ENCODE measurements at regions not wholly inside any gene's neighbourhood (a gene's known extent, or its start where the extent isn't known, plus 50 kb on each side); places are given as distances from the start of the nearest gene placed in this dataset.

DNA sequence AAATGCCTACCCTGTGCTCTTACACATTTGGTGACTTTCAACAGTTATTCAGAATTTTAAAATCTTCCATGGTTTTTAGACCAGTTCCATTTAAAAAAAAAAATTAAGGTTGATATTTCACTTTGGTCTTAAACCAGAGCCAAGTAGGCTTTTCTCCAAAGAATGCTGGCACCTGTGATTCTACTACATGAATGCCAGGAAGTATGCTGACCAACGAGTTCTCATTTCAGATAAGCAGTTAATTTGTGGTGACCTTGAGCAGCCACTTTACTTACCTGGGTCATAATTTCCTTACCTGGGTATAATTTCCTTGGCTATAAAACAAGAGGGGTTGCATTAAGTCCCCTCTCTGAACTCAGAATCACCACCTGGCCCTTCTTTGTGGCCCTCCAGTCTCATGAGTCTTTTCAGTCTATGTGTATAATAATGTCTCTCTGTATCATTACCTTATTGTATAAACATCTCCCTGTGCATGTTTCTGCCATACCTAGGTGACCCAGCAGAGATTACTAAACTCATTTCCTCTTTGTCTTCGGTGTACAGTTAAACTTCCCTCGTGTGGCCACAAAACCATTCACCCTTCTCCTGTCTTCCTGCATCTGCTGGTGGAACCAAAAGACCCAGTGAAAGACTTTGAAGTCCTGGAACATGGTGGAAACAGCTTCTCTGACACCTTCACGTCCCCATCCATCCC lies 139.1 kb upstream of the DPT start:
- no peak for DNase-seq
- Histone ChIP-seq H3K4me3 (no peak overlapping the region), H3K9me3 (no peaks in the 10 kb centered on the region), H3K27me3 (no peaks in the 10 kb centered on the region), H3K4me1 (no peaks in the 10 kb centered on the region), H3K27ac (no peak overlapping the region), H3K36me3 (ENCODE audit: low read depth, missing control alignments) (no peaks in the 10 kb centered on the region)
- 59 to 69% methylated on average over 4 of the region's 4 CpGs for WGBS, 2 donors
- intact Hi-C loops (cut with DNase I; ENCODE audit: low total_unique reads), result no loop called here
- TF ChIP-seq POLR2A (IDR thresholded peaks at IDR 0.05), result no peak
- TF ChIP-seq, protein P1, sequence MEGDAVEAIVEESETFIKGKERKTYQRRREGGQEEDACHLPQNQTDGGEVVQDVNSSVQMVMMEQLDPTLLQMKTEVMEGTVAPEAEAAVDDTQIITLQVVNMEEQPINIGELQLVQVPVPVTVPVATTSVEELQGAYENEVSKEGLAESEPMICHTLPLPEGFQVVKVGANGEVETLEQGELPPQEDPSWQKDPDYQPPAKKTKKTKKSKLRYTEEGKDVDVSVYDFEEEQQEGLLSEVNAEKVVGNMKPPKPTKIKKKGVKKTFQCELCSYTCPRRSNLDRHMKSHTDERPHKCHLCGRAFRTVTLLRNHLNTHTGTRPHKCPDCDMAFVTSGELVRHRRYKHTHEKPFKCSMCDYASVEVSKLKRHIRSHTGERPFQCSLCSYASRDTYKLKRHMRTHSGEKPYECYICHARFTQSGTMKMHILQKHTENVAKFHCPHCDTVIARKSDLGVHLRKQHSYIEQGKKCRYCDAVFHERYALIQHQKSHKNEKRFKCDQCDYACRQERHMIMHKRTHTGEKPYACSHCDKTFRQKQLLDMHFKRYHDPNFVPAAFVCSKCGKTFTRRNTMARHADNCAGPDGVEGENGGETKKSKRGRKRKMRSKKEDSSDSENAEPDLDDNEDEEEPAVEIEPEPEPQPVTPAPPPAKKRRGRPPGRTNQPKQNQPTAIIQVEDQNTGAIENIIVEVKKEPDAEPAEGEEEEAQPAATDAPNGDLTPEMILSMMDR (IDR thresholded peaks at IDR 0.05), result no peak

DNA sequence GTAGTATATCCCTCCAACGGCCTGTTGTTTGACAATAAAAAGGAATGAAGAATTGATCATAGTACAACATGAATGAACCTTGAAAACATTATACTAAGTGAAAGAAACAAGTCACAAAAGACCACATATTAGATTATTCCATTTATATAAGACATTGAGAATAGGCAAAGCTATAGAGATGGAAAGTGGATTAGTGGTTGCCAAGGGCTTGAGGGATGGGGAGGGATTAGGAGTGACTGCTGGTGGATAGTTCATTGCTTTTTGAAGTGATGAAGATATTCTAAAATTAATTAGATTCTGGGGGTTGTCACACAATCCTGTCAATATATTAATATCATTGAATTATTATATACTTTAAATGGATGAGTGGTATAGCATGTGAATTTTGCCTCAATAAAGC lies 142.5 kb upstream of the DPT start:
- Histone ChIP-seq H3K9me3 (no peaks in the 10 kb centered on the region), H3K4me1 (no peaks in the 10 kb centered on the region), H3K4me3 (no peak overlapping the region), H3K27ac (no peak overlapping the region), H3K36me3 (ENCODE audit: low read depth, missing control alignments) (no peaks in the 10 kb centered on the region), H3K27me3 (no peaks in the 10 kb centered on the region)
- WGBS, 2 donors, result 91 to 100% methylated on average over 1 of the region's 1 CpG
- TF ChIP-seq, protein P1 (IDR thresholded peaks at IDR 0.05), result no peak
- TF ChIP-seq POLR2A (IDR thresholded peaks at IDR 0.05), result no peak
- DNase-seq, result no peak
- intact Hi-C loops (cut with DNase I; ENCODE audit: low total_unique reads), result no loop called here

DNA sequence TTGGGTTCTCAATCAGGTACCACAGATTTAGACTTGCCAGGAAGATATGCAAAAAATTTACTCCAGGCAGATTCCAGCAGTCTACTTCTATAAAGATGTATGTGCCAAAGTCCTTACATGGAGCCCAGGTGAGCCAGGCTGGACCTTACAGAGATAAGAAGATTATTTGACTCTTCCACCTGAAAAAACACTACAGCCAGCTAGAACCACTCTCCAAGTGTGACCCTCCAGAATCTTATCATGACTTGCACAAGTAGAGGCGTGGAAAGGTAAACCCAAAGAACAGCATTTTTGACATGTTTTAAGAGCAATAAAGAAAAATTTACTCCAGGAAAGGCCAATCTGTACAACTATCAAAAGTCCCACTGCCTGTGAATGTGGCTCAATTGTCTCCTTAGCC lies 146.8 kb upstream of the DPT start:
- no peaks in the 10 kb centered on the region for H3K27me3 ChIP-seq
- H3K4me1 ChIP-seq, result no peaks in the 10 kb centered on the region
- TF ChIP-seq, protein P1 (IDR thresholded peaks at IDR 0.05), result no peak
- TF ChIP-seq POLR2A (IDR thresholded peaks at IDR 0.05), result no peak
- no peak overlapping the region for H3K27ac ChIP-seq
- H3K36me3 ChIP-seq (ENCODE audit: low read depth, missing control alignments), result no peaks in the 10 kb centered on the region
- no peak for DNase-seq
- intact Hi-C loops (cut with DNase I; ENCODE audit: low total_unique reads), result no loop called here
- no peak overlapping the region for H3K4me3 ChIP-seq
- WGBS, 2 donors, result 94 to 97% methylated on average over 1 of the region's 1 CpG
- no peaks in the 10 kb centered on the region for H3K9me3 ChIP-seq

DNA sequence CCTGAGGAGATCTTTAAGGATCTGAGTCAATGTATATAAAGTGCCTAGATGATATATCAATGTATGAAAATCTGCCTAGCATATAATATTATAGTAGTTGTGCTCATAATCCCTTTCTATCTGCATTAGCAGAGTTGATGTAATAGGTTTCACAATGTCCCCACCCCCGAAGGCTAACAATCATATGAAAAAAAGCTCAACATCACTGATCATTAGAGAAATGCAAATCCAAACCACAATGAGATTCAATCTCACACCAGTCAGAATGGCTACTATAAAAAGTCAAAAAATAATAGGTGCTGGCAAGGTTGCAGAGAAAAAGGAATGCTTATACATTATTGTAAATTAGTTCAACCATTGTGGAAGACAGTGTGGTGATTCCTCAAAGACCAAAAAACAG lies 147.8 kb upstream of the DPT start:
- intact Hi-C loops (cut with DNase I; ENCODE audit: low total_unique reads), result no loop called here
- Histone ChIP-seq H3K9me3 (no peaks in the 10 kb centered on the region), H3K4me1 (no peaks in the 10 kb centered on the region), H3K27ac (no peak overlapping the region), H3K27me3 (no peaks in the 10 kb centered on the region), H3K36me3 (ENCODE audit: low read depth, missing control alignments) (no peaks in the 10 kb centered on the region), H3K4me3 (no peak overlapping the region)
- TF ChIP-seq POLR2A (IDR thresholded peaks at IDR 0.05), result no peak
- TF ChIP-seq, protein P1 (IDR thresholded peaks at IDR 0.05), result no peak
- WGBS, 2 donors, result 89 to 93% methylated on average over 1 of the region's 1 CpG
- no peak for DNase-seq

Data from testis (tissue), 2 donors.